GM19468 (cell line): ENCODE measurements at regions not wholly inside any gene's neighbourhood (a gene's known extent, or its start where the extent isn't known, plus 50 kb on each side); places are given as distances from the start of the nearest gene placed in this dataset.

ENCODE experiments used
- ATAC-seq: cut with Tn5 transposase; IDR thresholded peaks from one replicate; pipeline ENCODE4 v1.9.1; 2021; ENCODE audit warnings: mild to moderate bottlenecking, moderate library complexity, moderate number of reproducible peaks; ENCODE audit not compliant: unreplicated experiment; ENCODE audit errors: extremely low read depth

GRCh38 chr12:76259660-76260389 lies 88.4 kb downstream of the BBS10 start:
- ATAC-seq, result no peak

GRCh38 chr12:76259106-76259505 lies 89.1 kb downstream of the BBS10 start:
- no peak for ATAC-seq

- no peak for ATAC-seq
Measured at GRCh38 chr12:76256904-76257303, 91.3 kb downstream of the BBS10 start.

- no peak for ATAC-seq
Measured at GRCh38 chr12:76256321-76256720, 91.9 kb downstream of the BBS10 start.

GRCh38 chr12:76255692-76256091 lies 92.5 kb downstream of the BBS10 start:
- no peak for ATAC-seq

- no peak for ATAC-seq
Measured at GRCh38 chr12:76255281-76255680, 92.9 kb downstream of the BBS10 start.

- no peak for ATAC-seq
Measured at GRCh38 chr12:76252031-76252430, 96.2 kb downstream of the BBS10 start.

- ATAC-seq, result no peak
Measured at GRCh38 chr12:76250256-76250655, 98.0 kb downstream of the BBS10 start.

- no peak for ATAC-seq
Measured at GRCh38 chr12:76249501-76249900, 98.7 kb downstream of the BBS10 start.

GRCh38 chr12:76247992-76248391 lies 100.2 kb downstream of the BBS10 start:
- ATAC-seq, result no peak

GRCh38 chr12:76247026-76247646 lies 101.1 kb downstream of the BBS10 start:
- ATAC-seq, result no peak

GRCh38 chr12:76246611-76247010 lies 101.6 kb downstream of the BBS10 start:
- ATAC-seq, result no peak

- no peak for ATAC-seq
Measured at GRCh38 chr12:76244300-76244699, 103.9 kb downstream of the BBS10 start.

GRCh38 chr12:76242813-76243550 lies 105.2 kb downstream of the BBS10 start:
- ATAC-seq, result no peak

- no peak for ATAC-seq
Measured at GRCh38 chr12:76241371-76241770, 106.8 kb downstream of the BBS10 start.

GRCh38 chr12:76240281-76240680 lies 107.9 kb downstream of the BBS10 start:
- no peak for ATAC-seq

- no peak for ATAC-seq
Measured at GRCh38 chr12:76238688-76239087, 109.5 kb downstream of the BBS10 start.

- no peak for ATAC-seq
Measured at GRCh38 chr12:76237086-76237701, 111.0 kb downstream of the BBS10 start.

- ATAC-seq, result no peak
Measured at GRCh38 chr12:76236640-76237039, 111.6 kb downstream of the BBS10 start.

- ATAC-seq, result no peak
Measured at GRCh38 chr12:76234741-76235140, 113.5 kb downstream of the BBS10 start.

- ATAC-seq, result no peak
Measured at GRCh38 chr12:76232013-76232412, 116.2 kb downstream of the BBS10 start.
